Cardiac fibroblast (primary cell): ENCODE measurements at regions not wholly inside any gene's neighbourhood (a gene's known extent, or its start where the extent isn't known, plus 50 kb on each side); places are given as distances from the start of the nearest gene placed in this dataset.

ENCODE experiments used
- DNase-seq, 2 donors: peaks; one replicate each; pipeline versions ENCODE4 v3.0.0 to v3.0.0-alpha.2; 2010; ENCODE audit warnings: low read depth in 2 of 2
- H3K4me3 ChIP-seq, 2 donors: replicated peaks in 1 of 2; 1 replicate in 1 of 2; 2 replicates in 1 of 2; pipeline ENCODE4 v1.5.1; 2011; ENCODE audit warnings: low read depth in 2 of 2, low read length in 2 of 2, mild to moderate bottlenecking in 2 of 2, moderate library complexity in 1 of 2
- CTCF ChIP-seq: IDR thresholded peaks from one replicate; pipeline ENCODE4 v1.5.1; 2011; ENCODE audit warnings: low read depth, mild to moderate bottlenecking, low read length, inconsistent platforms

DNA sequence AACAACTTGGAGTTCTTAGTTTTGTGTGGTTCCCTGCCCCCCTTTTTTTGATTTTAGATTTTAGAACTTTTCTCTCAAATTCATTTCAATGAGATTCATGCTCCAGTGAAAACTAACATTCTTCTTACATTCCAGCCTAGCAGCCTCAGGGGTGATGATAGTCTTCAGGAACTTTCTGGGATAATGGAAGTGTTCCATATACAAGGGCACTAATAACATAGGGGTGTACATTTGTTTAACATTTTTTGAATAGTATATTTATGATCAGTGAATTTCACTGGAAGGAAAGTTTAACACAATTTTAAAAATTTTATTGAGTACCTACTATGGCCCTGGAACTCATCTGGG lies 61.4 kb upstream of the ZNF648 start:
- no peak overlapping the region for H3K4me3 ChIP-seq

GRCh38 chr1:182122256-182122912 lies 60.9 kb upstream of the ZNF648 start:
- H3K4me3 ChIP-seq = no peak overlapping the region
- no peak for DNase-seq
- no peak for TF ChIP-seq CTCF

More for the DNA sequence above, 61.4 kb upstream of the ZNF648 start:
- no peak for DNase-seq
- TF ChIP-seq CTCF = no peak

GRCh38 chr1:182121787-182122186 lies 60.3 kb upstream of the ZNF648 start:
- DNase-seq = no peak
- no peak overlapping the region for H3K4me3 ChIP-seq
- no peak for TF ChIP-seq CTCF

GRCh38 chr1:182120411-182121258 lies 59.1 kb upstream of the ZNF648 start:
- DNase-seq = peak; percentile 2 to 14
- no peak for TF ChIP-seq CTCF
- H3K4me3 ChIP-seq = no peak overlapping the region

GRCh38 chr1:182119631-182120030 lies 58.1 kb upstream of the ZNF648 start:
- TF ChIP-seq CTCF = no peak
- H3K4me3 ChIP-seq = no peak overlapping the region
- DNase-seq = no peak

GRCh38 chr1:182118851-182119250 lies 57.3 kb upstream of the ZNF648 start:
- TF ChIP-seq CTCF = no peak
- DNase-seq = no peak
- no peak overlapping the region for H3K4me3 ChIP-seq
